MG63 (cell line): ENCODE measurements at regions not wholly inside any gene's neighbourhood (a gene's known extent, or its start where the extent isn't known, plus 50 kb on each side); places are given as distances from the start of the nearest gene placed in this dataset.

Experiments
- DNase-seq: peaks from one replicate; pipeline ENCODE4 v3.0.0-alpha.2; 2020
- H3K27me3 ChIP-seq: fragments of 250-450 bp; sonication (Bioruptor Pico); 2 replicates; pipeline ENCODE4 v1.5.1; 2020; ENCODE audit warnings: mild to moderate bottlenecking, moderate library complexity
- H3K36me3 ChIP-seq: fragments of 250-450 bp; sonication (Bioruptor Pico); 2 replicates; pipeline ENCODE4 v1.5.1; 2020; ENCODE audit warnings: mild to moderate bottlenecking, moderate library complexity
- H3K4me3 ChIP-seq: fragments of 250-450 bp; sonication (Bioruptor Pico); 2 replicates; pipeline ENCODE4 v1.5.1; 2020; ENCODE audit warnings: mild to moderate bottlenecking, moderate library complexity
- H3K9me3 ChIP-seq: fragments of 250-450 bp; sonication (Bioruptor Pico); 2 replicates; pipeline ENCODE4 v1.5.1; 2020; ENCODE audit warnings: mild to moderate bottlenecking, moderate library complexity

DNA sequence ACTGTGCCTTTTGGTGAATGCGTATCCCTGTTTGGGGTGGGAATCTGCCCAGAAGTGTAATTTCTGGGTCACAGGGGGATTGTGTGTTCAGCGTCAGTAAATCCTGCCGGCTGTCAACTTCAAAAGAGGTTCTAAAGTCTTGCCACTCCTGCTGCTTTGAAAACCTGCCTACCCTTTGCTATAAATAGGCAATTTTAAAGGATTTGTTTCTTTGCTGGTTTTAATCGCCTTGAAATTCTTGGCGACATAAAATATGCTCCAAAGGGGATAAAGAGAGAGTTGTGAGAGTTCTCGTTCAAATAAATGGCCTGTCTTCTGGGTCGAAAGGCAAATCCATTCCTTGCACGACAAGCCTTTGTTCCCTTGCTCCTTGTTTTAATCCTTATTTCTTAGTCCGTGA is 143.4 kb downstream of the IRF8 start:
- DNase-seq: no peak
- Histone ChIP-seq H3K9me3 (no peaks in the 10 kb centered on the region), H3K4me3 (no peak overlapping the region), H3K27me3 (no peaks in the 10 kb centered on the region), H3K36me3 (no peaks in the 10 kb centered on the region)

DNA sequence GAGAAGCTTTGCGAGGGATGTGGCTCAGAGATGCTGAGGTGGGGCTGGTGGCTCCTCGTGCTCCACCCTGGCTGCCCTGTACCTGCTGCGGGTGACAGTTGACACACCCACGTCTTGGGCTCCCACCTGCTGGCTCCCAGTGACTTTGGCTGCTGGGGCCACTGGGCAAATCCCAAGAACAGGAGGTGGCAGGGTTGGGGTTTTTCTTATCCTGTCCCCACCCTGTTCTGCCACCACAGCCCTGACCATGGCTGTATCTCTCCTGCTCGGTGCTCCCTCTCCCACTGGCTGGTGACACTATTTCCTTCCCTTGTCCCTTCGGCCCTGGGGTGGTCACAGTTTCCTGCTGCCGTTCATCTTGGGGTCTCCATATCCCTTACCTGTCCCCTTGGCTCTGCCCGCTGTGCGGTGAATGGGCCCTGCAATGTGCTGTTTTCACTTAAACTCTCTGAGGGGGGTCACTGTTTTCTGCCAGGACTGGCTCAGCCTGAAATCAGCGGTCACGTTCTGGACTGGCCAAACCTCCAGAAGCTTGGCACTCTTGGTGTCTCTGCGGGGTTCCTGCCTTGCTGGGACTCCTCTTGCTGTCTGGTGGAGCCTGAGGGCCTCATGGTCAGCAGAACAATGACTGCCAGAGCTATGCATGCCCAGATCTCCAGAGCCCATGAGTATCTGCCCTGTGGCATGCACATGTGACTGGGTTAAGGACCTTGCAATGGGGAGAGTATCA is 144.2 kb downstream of the IRF8 start:
- H3K27me3 ChIP-seq: no peaks in the 10 kb centered on the region
- DNase-seq: peak; percentile 10
- H3K4me3 ChIP-seq: no peak overlapping the region
- H3K36me3 ChIP-seq: no peaks in the 10 kb centered on the region
- no peaks in the 10 kb centered on the region for H3K9me3 ChIP-seq

DNA sequence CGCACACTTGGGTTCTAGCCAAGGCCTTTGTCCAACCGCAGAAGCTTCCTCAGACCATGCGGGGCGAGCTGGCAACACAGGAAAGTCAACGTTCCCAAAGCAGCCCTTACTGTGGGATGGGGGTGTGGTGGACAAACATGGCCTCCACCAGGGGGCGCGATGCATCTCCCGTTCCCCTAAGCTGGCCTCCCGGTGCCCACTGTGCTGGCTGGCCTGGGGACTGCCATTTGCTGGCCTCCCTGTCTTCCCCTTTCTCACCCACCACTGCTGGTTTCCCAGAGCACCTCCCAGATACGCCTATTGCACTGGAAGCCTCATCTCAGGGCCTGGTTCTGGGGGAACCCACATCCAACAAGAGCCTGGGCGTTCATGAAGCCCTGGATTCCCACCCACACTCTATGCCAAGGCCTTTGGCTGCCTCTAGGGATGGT is 145.3 kb downstream of the IRF8 start:
- Histone ChIP-seq H3K9me3 (no peaks in the 10 kb centered on the region), H3K4me3 (no peak overlapping the region), H3K36me3 (no peaks in the 10 kb centered on the region), H3K27me3 (no peaks in the 10 kb centered on the region)
- DNase-seq: peak; percentile 28

DNA sequence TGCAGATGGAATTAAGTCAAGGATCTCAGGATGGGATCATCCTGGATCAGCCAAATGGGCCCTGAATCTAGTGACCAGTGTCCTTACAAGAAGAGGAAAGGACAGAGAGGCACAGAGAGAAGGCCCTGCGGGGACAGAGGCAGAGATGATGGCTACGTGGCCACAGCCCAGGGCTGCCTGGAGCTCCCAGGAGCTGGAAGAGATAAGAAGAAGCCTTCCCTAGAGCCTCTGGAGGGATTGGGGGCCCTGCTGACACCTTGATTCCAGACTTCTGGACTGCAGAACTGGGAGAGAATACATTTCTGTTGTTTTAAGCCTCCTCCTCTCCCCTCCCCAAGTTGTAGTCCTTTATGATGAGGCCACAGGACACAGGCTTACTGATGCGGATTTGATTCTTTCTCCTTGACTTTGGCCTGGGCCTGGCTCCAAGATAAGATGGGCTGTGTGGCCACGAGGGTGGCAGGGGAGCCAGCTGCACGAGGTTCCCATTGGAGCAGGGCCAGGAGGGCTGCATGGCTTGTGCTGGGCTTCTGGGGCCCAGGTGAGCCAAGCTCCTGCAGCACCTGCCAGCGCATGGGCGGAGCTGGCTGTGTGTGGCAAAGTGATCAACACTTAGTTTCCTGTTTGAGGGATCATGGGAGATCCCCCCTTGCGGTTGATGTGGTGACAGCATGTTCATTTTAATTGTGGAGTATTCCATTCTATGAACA is 146.1 kb downstream of the IRF8 start:
- H3K4me3 ChIP-seq: no peak overlapping the region
- no peaks in the 10 kb centered on the region for H3K36me3 ChIP-seq
- DNase-seq: no peak
- no peaks in the 10 kb centered on the region for H3K9me3 ChIP-seq
- H3K27me3 ChIP-seq: no peaks in the 10 kb centered on the region

DNA sequence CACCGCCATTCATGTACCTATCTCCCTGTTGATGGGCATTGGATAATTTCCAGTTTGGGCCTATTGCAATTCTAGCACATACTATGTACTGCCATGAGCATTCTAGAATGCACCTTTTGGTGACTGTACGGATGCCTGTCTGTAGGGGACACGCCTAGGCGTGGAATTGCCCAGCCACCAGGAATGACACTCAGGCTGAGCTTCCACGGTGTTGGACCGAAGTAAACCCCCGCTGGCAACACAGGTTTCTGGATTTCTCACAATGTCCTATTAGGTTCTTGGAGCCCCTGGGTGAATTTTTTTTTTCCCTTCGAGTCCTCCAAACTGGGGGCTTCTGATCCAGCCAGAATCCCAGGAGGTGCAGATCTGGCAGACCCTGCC is 146.6 kb downstream of the IRF8 start:
- no peaks in the 10 kb centered on the region for H3K27me3 ChIP-seq
- no peak for DNase-seq
- H3K4me3 ChIP-seq: no peak overlapping the region
- H3K9me3 ChIP-seq: no peaks in the 10 kb centered on the region
- no peaks in the 10 kb centered on the region for H3K36me3 ChIP-seq

DNA sequence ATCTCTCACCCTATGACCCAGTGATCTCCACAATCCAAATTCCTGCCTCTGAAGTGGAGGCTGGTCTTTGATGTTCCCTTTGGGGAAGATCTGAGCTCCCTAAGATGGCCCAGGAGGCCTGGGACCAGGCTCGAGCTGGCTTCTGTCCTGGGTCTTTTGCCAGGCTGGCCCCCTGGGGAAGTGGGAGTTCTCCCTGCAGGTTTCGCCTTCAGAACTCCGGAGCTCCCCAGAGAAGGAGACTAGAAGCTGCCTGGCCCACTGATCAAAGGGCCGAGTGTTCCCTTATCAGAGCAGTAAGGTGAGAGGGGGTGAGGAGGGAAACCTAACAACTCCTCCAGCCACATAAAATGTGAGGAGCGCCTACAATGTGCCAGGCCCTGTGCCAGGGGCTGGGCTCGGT is 147.1 kb downstream of the IRF8 start:
- no peak for DNase-seq

DNA sequence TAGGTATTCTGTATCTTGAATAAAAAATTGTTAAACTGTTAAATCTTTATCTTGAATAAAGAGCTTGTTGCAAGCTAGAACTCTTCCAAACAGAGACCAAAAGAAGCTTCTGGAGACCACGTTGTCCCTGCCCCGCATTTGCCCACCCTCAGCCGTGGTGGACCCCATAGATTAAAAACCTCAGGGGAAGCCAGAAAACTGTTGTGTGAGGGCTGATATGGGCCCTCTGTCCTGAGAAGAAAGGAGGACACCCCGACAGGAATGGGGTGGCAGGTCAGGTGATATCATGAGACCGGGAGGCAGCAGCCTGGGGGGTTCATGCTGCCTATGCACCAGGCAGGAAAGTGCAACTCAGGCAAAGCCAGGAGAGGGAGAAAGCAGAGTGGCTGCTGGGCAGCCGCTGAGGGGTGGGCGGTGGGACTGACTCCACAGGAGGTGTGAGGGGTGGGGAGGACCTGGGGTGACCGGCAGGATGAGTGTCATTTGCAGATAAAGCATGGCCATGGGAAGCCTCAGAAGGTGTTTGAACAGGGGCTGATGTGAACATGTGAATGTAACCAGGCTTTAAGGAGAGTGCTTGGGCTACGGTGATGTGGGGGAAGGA is 147.8 kb downstream of the IRF8 start:
- H3K27me3 ChIP-seq: no peaks in the 10 kb centered on the region
- DNase-seq: no peak

More for the DNA sequence above, 147.1 kb downstream of the IRF8 start:
- Histone ChIP-seq H3K9me3 (no peaks in the 10 kb centered on the region), H3K4me3 (no peak overlapping the region), H3K27me3 (no peaks in the 10 kb centered on the region), H3K36me3 (no peaks in the 10 kb centered on the region)

DNA sequence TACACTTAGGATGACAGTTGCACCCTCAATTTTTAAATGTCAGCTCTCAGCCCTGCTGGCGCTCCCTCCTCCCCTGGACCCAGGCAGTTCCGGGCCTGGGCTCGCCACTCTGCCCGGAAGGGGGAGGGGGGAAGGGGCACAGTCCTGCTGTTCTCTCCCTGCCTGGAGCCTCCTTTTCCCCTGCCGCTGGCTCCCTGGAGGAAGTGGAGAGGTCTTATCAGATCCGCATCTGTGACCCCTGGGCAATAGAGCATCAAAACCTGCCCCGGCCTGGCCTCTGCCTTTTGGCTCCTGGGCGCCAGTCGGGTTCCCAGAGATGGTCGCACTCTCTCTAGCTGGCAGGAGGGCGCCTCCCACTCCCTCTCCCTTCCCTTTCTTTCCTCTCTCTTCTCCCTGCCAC is 149.3 kb downstream of the IRF8 start:
- H3K27me3 ChIP-seq: no peaks in the 10 kb centered on the region
- no peak for DNase-seq
- no peaks in the 10 kb centered on the region for H3K36me3 ChIP-seq
- H3K9me3 ChIP-seq: no peaks in the 10 kb centered on the region
- no peak overlapping the region for H3K4me3 ChIP-seq

More for the DNA sequence above, 147.8 kb downstream of the IRF8 start:
- Histone ChIP-seq H3K9me3 (no peaks in the 10 kb centered on the region), H3K36me3 (no peaks in the 10 kb centered on the region), H3K4me3 (no peak overlapping the region)

DNA sequence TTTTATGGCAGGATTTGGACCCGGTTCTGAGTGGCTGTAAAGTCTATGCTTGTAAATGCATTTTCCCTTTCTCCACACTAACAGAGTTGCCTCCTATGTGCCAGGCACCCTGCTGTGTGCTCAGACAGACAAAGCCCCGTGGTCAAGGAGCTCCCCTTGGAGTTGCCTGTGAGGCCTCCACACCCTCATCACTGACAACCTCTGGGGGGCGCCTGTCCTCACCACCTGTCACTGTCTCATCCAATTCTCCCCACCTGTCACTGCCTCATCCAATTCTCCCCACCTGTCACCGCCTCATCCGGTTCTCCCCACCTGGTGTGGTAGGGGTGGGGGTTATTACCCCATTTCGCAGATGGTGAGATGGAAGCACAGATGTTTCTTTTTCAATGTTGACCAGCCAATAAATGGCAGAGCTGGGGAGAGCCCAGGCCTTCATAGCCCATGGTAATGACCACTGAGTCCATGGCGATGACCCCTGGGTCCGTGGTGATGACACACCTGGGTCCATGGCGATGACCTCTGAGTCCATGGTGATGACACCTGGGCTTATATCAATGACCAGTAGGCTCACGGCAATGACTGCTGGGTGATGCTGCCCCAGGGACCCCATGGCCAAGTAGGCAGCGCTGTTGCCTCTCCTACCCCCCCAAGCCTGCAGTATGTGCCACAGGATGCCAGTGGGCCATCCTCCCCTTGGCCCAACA is 150.1 kb downstream of the IRF8 start:
- no peak for DNase-seq
- Histone ChIP-seq H3K27me3 (no peaks in the 10 kb centered on the region), H3K36me3 (no peaks in the 10 kb centered on the region), H3K9me3 (no peaks in the 10 kb centered on the region), H3K4me3 (no peak overlapping the region)

DNA sequence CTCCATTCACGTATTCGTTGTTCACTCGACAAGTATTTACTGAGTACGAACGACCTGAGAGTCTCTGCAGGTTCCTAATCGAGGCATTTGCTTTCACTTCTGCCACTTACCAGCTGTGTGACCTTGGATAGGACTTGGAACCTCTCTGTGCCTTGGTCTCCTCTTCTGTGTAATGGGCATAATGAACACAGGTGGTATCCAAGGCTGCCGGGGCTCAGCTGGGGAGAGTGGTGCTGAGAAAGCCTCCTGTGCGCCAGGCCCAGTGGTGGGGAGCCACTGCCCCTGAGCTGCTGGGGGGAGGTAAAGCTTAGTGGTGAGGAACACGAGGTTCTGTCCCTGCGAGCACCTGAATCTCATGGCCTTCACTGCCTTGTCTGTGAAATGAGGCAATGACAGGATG is 150.7 kb downstream of the IRF8 start:
- DNase-seq: no peak
- Histone ChIP-seq H3K9me3 (no peaks in the 10 kb centered on the region), H3K36me3 (no peaks in the 10 kb centered on the region), H3K27me3 (no peaks in the 10 kb centered on the region), H3K4me3 (no peak overlapping the region)

DNA sequence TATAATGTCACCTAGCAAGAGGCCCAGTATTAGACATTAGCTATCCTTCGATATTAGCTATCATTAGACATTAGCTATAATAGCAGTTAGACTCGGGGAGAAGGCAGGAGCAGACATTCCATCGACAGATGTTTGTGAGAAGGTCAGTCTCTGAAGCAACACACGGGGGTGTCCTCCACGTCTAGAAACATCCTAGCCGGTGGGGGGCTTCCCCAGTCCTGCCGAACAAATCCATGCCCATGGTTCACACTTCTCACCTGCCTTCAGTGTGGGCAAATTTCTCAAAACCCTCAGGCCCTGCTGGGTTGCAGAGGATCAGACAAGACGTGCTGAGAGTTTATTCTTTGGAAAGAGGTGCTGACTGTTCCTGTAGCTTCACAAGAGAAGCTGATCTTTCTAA is 151.1 kb downstream of the IRF8 start:
- Histone ChIP-seq H3K9me3 (no peaks in the 10 kb centered on the region), H3K27me3 (no peaks in the 10 kb centered on the region), H3K36me3 (no peaks in the 10 kb centered on the region), H3K4me3 (no peak overlapping the region)
- DNase-seq: no peak

DNA sequence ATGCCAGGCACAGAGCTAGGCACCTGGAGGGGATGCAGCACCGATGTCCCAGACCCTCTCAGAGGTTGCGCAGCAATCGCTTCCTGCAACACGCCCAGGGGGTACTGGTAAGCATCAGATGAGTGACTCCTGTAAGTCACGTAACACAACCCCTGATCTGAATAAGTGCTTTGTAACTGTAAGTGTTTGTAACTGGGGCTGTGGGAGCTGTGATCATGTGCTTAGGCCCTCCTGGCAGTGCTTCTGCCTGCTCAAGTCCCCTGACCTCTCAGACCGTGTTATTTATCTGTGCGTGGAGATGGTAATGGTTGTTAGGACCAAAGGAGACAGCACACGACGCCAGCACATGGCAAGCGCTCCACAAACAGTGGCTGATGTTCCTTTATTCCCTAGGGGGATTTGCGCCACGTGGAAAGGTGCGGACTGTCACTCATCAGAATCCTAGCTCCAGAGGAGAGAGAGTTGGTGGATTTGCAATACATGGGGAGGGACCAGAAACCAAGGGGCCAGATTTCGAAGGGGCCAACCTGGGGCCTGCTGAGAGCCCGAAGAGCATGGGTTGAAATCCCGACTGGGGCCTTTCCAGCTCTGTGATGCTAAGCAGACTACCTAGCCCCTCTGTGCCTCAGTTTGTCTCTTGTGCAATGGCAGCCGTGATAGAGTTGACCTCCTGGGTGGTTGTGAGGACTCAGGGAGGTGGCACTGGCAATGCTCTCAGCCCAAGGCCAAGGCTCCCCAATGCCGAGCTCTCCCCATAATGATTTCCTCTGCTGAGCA is 151.8 kb downstream of the IRF8 start:
- no peaks in the 10 kb centered on the region for H3K36me3 ChIP-seq
- no peak for DNase-seq
- no peaks in the 10 kb centered on the region for H3K27me3 ChIP-seq
- H3K9me3 ChIP-seq: no peaks in the 10 kb centered on the region
- H3K4me3 ChIP-seq: no peak overlapping the region

DNA sequence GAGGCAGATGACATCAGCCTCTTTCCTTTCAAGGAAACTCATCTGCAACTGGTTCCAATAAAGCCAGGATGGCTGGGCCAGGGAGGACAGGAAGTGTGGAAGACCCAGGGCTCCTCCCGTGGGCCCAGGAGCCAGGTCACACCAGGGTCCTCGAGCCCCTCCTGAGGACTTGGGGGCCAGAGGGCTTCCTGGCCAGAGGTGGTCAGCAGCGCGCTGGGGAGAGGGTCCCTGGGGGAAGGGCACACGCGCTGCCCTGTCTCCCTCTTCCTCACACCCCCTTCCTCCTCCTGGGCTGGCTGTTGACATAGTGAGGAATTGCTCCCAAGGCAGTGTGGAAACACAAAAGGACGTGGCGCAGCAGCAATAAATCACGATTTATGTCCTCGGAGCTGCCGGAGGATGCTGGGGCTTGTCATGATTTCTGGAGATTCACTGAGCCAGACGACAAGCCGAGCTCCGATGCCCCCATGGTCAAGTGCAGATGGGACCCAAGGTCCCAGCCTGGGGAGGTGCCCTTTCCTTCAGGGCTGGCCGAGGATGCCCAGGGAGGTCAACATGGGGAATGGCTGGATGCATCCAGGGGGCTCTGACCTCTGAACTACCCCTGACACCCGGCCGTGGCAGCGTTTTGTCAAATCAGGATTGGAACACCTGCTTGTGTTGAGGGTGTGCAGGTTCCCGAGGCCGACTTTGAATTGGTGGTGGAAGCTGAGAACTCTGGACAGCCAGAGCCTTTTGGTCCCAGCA is 152.6 kb downstream of the IRF8 start:
- no peaks in the 10 kb centered on the region for H3K36me3 ChIP-seq
- no peaks in the 10 kb centered on the region for H3K27me3 ChIP-seq
- no peaks in the 10 kb centered on the region for H3K9me3 ChIP-seq
- DNase-seq: no peak
- H3K4me3 ChIP-seq: no peak overlapping the region

DNA sequence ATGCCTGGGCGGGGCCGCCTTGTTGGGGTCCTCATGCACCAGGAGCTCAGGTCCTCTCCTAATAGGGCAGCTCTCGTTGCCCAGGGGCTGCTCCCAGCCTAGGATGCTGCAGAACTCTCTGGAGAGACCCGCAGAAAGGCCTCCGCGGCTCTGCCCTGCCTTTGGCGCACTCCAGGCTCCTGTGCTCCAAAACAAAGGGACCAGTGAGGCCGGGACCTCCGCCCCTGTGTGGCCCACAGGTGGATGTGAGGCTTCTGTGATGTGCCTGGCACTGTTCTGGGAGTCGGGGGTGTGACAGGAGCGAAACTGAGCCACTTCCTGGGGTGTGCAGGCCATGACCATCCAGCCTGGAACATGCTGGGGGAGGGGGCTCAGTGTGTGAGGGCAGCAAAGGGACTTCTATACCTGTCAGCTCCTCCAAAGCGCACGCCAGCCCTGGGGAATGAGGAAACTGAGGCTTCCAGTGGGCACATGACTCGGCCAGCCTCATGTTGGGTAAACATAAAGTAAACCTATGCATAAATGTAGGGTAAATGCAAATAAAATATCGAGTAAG is 153.2 kb downstream of the IRF8 start:
- no peak for DNase-seq
- Histone ChIP-seq H3K9me3 (no peaks in the 10 kb centered on the region), H3K27me3 (no peaks in the 10 kb centered on the region), H3K4me3 (no peak overlapping the region), H3K36me3 (no peaks in the 10 kb centered on the region)

DNA sequence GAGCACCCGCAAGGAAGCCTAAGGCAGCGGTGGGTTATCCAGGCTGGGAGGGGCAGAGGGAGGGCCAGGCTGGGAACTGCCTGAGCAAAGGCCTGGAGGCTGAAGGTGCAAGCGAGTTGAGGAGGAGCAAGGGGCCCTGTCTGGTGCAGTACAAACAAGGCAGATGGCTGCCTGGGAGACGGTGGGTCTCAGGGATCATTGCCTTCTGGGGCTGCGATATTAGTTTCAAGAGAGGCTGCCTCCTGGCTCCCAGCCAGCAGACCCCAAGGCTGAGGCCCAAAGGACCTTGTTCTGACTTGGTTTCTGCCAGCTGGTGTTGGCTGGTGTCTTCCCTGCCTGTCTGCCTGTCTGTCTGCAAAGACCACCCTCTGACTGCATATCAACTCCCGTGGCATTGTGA is 154.0 kb downstream of the IRF8 start:
- H3K9me3 ChIP-seq: no peaks in the 10 kb centered on the region
- peaks cover 4% of the 10 kb centered on the region; the same call in 1 of the 2 replicates for H3K27me3 ChIP-seq
- DNase-seq: no peak
- H3K36me3 ChIP-seq: no peaks in the 10 kb centered on the region
- H3K4me3 ChIP-seq: no peak overlapping the region
